DMS 273 treated with DMSO at 0.1 percent for 48 hours (cell line): ENCODE measurements at regions not wholly inside any gene's neighbourhood (a gene's known extent, or its start where the extent isn't known, plus 50 kb on each side); places are given as distances from the start of the nearest gene placed in this dataset.

Source experiments
- DNase-seq: peaks from one replicate; lab custom pipeline; 2025; lab: John Stamatoyannopoulos, UW

- DNase-seq, result no peak
These were observed 1130.4 kb upstream of the SLC10A2 start for GRCh38 chr13:104196611-104197010.

GRCh38 chr13:104181526-104182231 lies 1115.5 kb upstream of the SLC10A2 start:
- DNase-seq, result no peak

GRCh38 chr13:104170980-104171555 lies 1104.9 kb upstream of the SLC10A2 start:
- no peak for DNase-seq

- no peak for DNase-seq
These were observed 1097.8 kb upstream of the SLC10A2 start for GRCh38 chr13:104163866-104164630.

GRCh38 chr13:104160536-104160935 lies 1094.3 kb upstream of the SLC10A2 start:
- no peak for DNase-seq

- DNase-seq, result no peak
These were observed 1077.7 kb upstream of the SLC10A2 start for GRCh38 chr13:104143760-104144416.

GRCh38 chr13:104140552-104140951 lies 1074.3 kb upstream of the SLC10A2 start:
- DNase-seq, result no peak

- no peak for DNase-seq
These were observed 1071.2 kb upstream of the SLC10A2 start for GRCh38 chr13:104137416-104137815.

- no peak for DNase-seq
These were observed 1066.6 kb upstream of the SLC10A2 start for GRCh38 chr13:104132849-104133248.

GRCh38 chr13:104114101-104114500 lies 1047.9 kb upstream of the SLC10A2 start:
- DNase-seq, result no peak

GRCh38 chr13:104111031-104111430 lies 1044.8 kb upstream of the SLC10A2 start:
- no peak for DNase-seq

GRCh38 chr13:104106705-104107393 lies 1040.6 kb upstream of the SLC10A2 start:
- no peak for DNase-seq

GRCh38 chr13:104105418-104106355 lies 1039.5 kb upstream of the SLC10A2 start:
- no peak for DNase-seq

- DNase-seq, result no peak
These were observed 1033.5 kb upstream of the SLC10A2 start for GRCh38 chr13:104099750-104100149.

GRCh38 chr13:104098421-104098820 lies 1032.2 kb upstream of the SLC10A2 start:
- no peak for DNase-seq

GRCh38 chr13:104086759-104087158 lies 1020.5 kb upstream of the SLC10A2 start:
- no peak for DNase-seq

- DNase-seq, result no peak
These were observed 1020.0 kb upstream of the SLC10A2 start for GRCh38 chr13:104086210-104086609.

GRCh38 chr13:104085611-104086010 lies 1019.4 kb upstream of the SLC10A2 start:
- no peak for DNase-seq

- DNase-seq, result no peak
These were observed 1008.1 kb upstream of the SLC10A2 start for GRCh38 chr13:104074326-104074725.

GRCh38 chr13:104071806-104072205 lies 1005.6 kb upstream of the SLC10A2 start:
- DNase-seq, result no peak

- no peak for DNase-seq
These were observed 999.1 kb upstream of the SLC10A2 start for GRCh38 chr13:104065328-104065727.
